Endothelial cell of umbilical vein (primary cell): ENCODE measurements at regions not wholly inside any gene's neighbourhood (a gene's known extent, or its start where the extent isn't known, plus 50 kb on each side); places are given as distances from the start of the nearest gene placed in this dataset.

Source experiments
- BruUV-seq: library from RNA; stranded (reverse); fragments of 400-500 nt; replicated peaks from 2 replicates; lab custom pipeline; 2021; lab: Mats Ljungman, UMichigan
- CTCF ChIA-PET: fragments of 300-600, 350-600 bp; sonication (Branson Sonifier 250); formaldehyde crosslinking; loops from one replicate; lab custom pipeline; 2021; ENCODE audit warnings: antibody characterized with exemption, inconsistent platforms; lab: Charles Lee
- POLR2A ChIA-PET: fragments of 300-600, 350-600 bp; sonication (Branson Sonifier 250); formaldehyde crosslinking; loops from one replicate; lab custom pipeline; 2021; ENCODE audit warnings: antibody characterized with exemption, inconsistent platforms; lab: Charles Lee
- DNase-seq: peaks from one replicate; pipeline ENCODE4 v3.0.0-alpha.2; 2011; ENCODE audit warnings: low read depth, low spot score
- FAIRE-seq: peaks from 2 replicates; lab custom pipeline; 2011; peaks lifted over from hg19 to GRCh38; lab: Jason Lieb, UNC
- H2AFZ ChIP-seq: 2 replicates; pipeline ENCODE4 v1.6.0; 2012; ENCODE audit warnings: low read depth, low read length, control low read depth, inconsistent platforms
- H3K27ac ChIP-seq: 2 replicates; pipeline ENCODE4 v1.5.1; 2011; ENCODE audit warnings: low read depth, mild to moderate bottlenecking, control low read depth, low read length, moderate library complexity; ENCODE audit not compliant: insufficient read depth
- H3K27me3 ChIP-seq, 2 experiments: 2 replicates each; pipeline versions ENCODE4 v1.6.0 to v1.6.1; 2011; ENCODE audit warnings: low read length in 2 of 2, mixed read lengths in 1 of 2; ENCODE audit not compliant: control insufficient read depth in 2 of 2, insufficient read depth in 2 of 2
- H3K36me3 ChIP-seq, 2 experiments: 2 replicates in 1 of 2; 3 replicates in 1 of 2; pipeline ENCODE4 v1.5.1; 2011; ENCODE audit warnings: low read length in 2 of 2, mild to moderate bottlenecking in 1 of 2, moderate library complexity in 1 of 2; ENCODE audit not compliant: control insufficient read depth in 2 of 2, insufficient read depth in 2 of 2; ENCODE audit errors: extremely low read depth in 1 of 2
- H3K4me1 ChIP-seq: 3 replicates; pipeline ENCODE4 v1.5.1; 2011; ENCODE audit warnings: mild to moderate bottlenecking, low read length; ENCODE audit not compliant: control insufficient read depth, insufficient read depth; ENCODE audit errors: extremely low read depth
- H3K4me2 ChIP-seq: 2 replicates; pipeline ENCODE4 v1.6.1; 2011; ENCODE audit warnings: low read length, control low read depth, mixed read lengths; ENCODE audit not compliant: insufficient read depth
- H3K4me3 ChIP-seq, 3 experiments: fragments of 200-600 bp in 1 of 3; sonication (generic), shearing (Covaris generic) in 1 of 3; replicated peaks in 1 of 3; 2 replicates each; pipeline ENCODE4 v1.5.1; 2011 to 2016; ENCODE audit warnings: control low read depth in 3 of 3, low read length in 3 of 3, mild to moderate bottlenecking in 2 of 3, inconsistent platforms in 1 of 3, low read depth in 1 of 3, moderate library complexity in 1 of 3; ENCODE audit not compliant: insufficient read depth in 1 of 3
- H3K79me2 ChIP-seq: 2 replicates; pipeline ENCODE4 v1.6.0; 2012; ENCODE audit warnings: low read length, inconsistent platforms; ENCODE audit not compliant: control insufficient read depth, insufficient read depth
- H3K9ac ChIP-seq: replicated peaks from 2 replicates; pipeline ENCODE3; 2011; ENCODE audit warnings: low read length, control low read depth; ENCODE audit not compliant: insufficient read depth; ENCODE audit errors: extremely low read depth
- H3K9me1 ChIP-seq: replicated peaks from 3 replicates; pipeline ENCODE4 v1.6.0; 2011; ENCODE audit warnings: mild to moderate bottlenecking, low read length; ENCODE audit not compliant: control insufficient read depth, insufficient read depth; ENCODE audit errors: extremely low read depth
- H3K9me3 ChIP-seq: replicated peaks from 2 replicates; pipeline ENCODE4 v1.5.1; 2012; ENCODE audit warnings: low read length, inconsistent platforms; ENCODE audit not compliant: control insufficient read depth, insufficient read depth
- H4K20me1 ChIP-seq: replicated peaks from 2 replicates; pipeline ENCODE3; 2011; ENCODE audit warnings: mild to moderate bottlenecking, low read length; ENCODE audit not compliant: control insufficient read depth, insufficient read depth; ENCODE audit errors: extremely low read depth
- EZH2 ChIP-seq: IDR thresholded peaks from 2 replicates; pipeline ENCODE4 v1.6.1; 2012; ENCODE audit warnings: borderline replicate concordance, low read depth, mild to moderate bottlenecking, moderate library complexity, low read length, inconsistent platforms; ENCODE audit not compliant: severe bottlenecking
- FOS ChIP-seq: IDR thresholded peaks from 2 replicates; pipeline ENCODE4 v1.6.1; 2011; ENCODE audit warnings: mild to moderate bottlenecking, low read length, moderate library complexity, borderline replicate concordance; ENCODE audit not compliant: insufficient read depth
- GATA2 ChIP-seq: IDR thresholded peaks from 2 replicates; pipeline ENCODE4 v1.7.0; 2011; ENCODE audit warnings: low read depth, mild to moderate bottlenecking, moderate library complexity, mixed read lengths, low read length; ENCODE audit not compliant: insufficient read length, insufficient read depth
- JUN ChIP-seq: IDR thresholded peaks from 2 replicates; pipeline ENCODE4 v1.6.1; 2011; ENCODE audit warnings: borderline replicate concordance, low read depth; ENCODE audit not compliant: insufficient read length, insufficient read depth
- MYC ChIP-seq: IDR thresholded peaks from one replicate; pipeline ENCODE4 v1.6.1; 2011; ENCODE audit warnings: mild to moderate bottlenecking, low read depth, low read length
- POLR2A ChIP-seq: IDR thresholded peaks from 2 replicates; pipeline ENCODE4 v1.6.1; 2012; ENCODE audit warnings: low read depth, mild to moderate bottlenecking, control low read depth, low read length
- POLR2AphosphoS5 ChIP-seq: IDR thresholded peaks from 2 replicates; pipeline ENCODE4 v1.6.1; 2012; ENCODE audit warnings: low read depth, mild to moderate bottlenecking, control low read depth, low read length, moderate library complexity; ENCODE audit not compliant: insufficient read depth
- dilution Hi-C: fragments of 300-500 bp; cut with MboI; formaldehyde crosslinking; loops from one replicate; pipeline ENCODE4 v1.15.0; 2019; ENCODE audit warnings: low sequenced_read_pairs; ENCODE audit not compliant: extremely low pct_ligation_motif_present
- intact Hi-C: fragments of 100-400 bp; cut with micrococcal nuclease; formaldehyde crosslinking; loops from one replicate; pipeline ENCODE4 v1.10.0; 2022
- TF ChIP-seq, protein P1 (sequence below): IDR thresholded peaks from 2 replicates; pipeline ENCODE4 v1.6.1; 2011; ENCODE audit not compliant: insufficient read depth, insufficient read length
- TF ChIP-seq, protein P2 (sequence below), 2 donors: IDR thresholded peaks; 1 replicate in 1 of 2; 2 replicates in 1 of 2; pipeline ENCODE4 v1.5.1; 2011; ENCODE audit warnings: low read length in 2 of 2, mild to moderate bottlenecking in 2 of 2, moderate library complexity in 2 of 2, control low read depth in 1 of 2, inconsistent platforms in 1 of 2, low read depth in 1 of 2; ENCODE audit not compliant: insufficient read depth in 1 of 2; ENCODE audit errors: extremely low read depth in 1 of 2

DNA sequence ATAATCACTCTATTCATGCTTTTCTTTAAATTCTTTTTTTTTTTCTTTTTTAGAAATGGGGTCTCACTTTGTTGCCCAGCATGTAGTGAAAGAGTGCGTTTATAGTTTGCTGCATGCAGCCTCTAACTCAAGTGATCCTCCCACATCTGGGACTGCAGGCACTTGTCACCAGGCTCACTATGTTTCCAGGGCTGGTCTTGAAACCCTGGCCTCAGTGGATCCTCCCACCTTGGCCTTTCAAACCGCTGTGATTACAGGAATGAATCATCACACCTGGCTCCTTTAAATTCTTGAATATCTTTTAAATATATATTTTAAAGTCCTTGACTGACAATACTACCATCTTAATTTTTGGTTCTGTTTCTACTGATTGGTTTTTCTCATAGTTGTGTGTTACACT, 591.6 kb upstream of the KCND2 start:
- no peaks in the 10 kb centered on the region for H3K79me2 ChIP-seq
- H4K20me1 ChIP-seq, result no peaks in the 10 kb centered on the region
- DNase-seq (no peak), FAIRE-seq (no peak)
- no peaks in the 10 kb centered on the region for H3K9me1 ChIP-seq
- H3K36me3 ChIP-seq, result no peaks in the 10 kb centered on the region
- H3K4me3 ChIP-seq, result no peak overlapping the region
- H3K4me2 ChIP-seq, result no peak overlapping the region
- no peaks in the 10 kb centered on the region for H3K4me1 ChIP-seq
- no peak overlapping the region for H3K9ac ChIP-seq
- H2AFZ ChIP-seq, result no peak overlapping the region
- H3K9me3 ChIP-seq, result no peaks in the 10 kb centered on the region
- intact Hi-C loops (no loop called here), dilution Hi-C loops (no loop called here)
- H3K27me3 ChIP-seq, result no peaks in the 10 kb centered on the region
- TF ChIP-seq GATA2 (no peak), POLR2AphosphoS5 (no peak), POLR2A (no peak), JUN (no peak), MYC (no peak), EZH2 (no peak), FOS (no peak)
- TF ChIP-seq, protein P1, sequence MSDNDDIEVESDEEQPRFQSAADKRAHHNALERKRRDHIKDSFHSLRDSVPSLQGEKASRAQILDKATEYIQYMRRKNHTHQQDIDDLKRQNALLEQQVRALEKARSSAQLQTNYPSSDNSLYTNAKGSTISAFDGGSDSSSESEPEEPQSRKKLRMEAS, result no peak
- TF ChIP-seq, protein P2, sequence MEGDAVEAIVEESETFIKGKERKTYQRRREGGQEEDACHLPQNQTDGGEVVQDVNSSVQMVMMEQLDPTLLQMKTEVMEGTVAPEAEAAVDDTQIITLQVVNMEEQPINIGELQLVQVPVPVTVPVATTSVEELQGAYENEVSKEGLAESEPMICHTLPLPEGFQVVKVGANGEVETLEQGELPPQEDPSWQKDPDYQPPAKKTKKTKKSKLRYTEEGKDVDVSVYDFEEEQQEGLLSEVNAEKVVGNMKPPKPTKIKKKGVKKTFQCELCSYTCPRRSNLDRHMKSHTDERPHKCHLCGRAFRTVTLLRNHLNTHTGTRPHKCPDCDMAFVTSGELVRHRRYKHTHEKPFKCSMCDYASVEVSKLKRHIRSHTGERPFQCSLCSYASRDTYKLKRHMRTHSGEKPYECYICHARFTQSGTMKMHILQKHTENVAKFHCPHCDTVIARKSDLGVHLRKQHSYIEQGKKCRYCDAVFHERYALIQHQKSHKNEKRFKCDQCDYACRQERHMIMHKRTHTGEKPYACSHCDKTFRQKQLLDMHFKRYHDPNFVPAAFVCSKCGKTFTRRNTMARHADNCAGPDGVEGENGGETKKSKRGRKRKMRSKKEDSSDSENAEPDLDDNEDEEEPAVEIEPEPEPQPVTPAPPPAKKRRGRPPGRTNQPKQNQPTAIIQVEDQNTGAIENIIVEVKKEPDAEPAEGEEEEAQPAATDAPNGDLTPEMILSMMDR (IDR thresholded peaks at IDR 0.05; ENCODE audit: extremely low read depth in 1 of 2, insufficient read depth in 1 of 2, low read depth in 1 of 2, low read length in 2 of 2), result no peak
- ChIA-PET POLR2A (no interaction called here), CTCF (no interaction called here)
- no peak overlapping the region for H3K27ac ChIP-seq
- no TSS peak for BruUV-seq
